ENCODE measurements at regions not wholly inside any gene's neighbourhood (a gene's known extent, or its start where the extent isn't known, plus 50 kb on each side); places are given as distances from the start of the nearest gene placed in this dataset.

DNA sequence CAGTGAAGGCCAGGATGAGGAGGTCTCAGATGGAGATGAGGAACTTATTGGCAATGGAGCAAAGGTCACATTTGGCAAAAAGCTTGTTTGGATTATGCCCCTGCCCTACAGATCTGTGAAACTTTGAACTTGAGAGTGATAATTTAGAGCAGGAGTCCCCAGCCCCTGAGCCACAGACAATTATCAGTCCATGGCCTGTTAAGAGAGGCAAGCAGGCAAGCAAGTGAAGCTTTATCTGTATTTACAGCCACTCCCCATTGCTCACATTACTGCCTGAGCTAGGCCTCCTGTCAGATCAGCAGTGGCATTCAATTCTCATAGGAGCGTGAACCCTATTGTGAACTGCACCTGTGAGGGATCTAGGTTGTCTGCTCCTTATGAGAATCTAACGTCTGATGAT lies 1076.9 kb upstream of the TENM4 start:
- TF ChIP-seq, protein P1, sequence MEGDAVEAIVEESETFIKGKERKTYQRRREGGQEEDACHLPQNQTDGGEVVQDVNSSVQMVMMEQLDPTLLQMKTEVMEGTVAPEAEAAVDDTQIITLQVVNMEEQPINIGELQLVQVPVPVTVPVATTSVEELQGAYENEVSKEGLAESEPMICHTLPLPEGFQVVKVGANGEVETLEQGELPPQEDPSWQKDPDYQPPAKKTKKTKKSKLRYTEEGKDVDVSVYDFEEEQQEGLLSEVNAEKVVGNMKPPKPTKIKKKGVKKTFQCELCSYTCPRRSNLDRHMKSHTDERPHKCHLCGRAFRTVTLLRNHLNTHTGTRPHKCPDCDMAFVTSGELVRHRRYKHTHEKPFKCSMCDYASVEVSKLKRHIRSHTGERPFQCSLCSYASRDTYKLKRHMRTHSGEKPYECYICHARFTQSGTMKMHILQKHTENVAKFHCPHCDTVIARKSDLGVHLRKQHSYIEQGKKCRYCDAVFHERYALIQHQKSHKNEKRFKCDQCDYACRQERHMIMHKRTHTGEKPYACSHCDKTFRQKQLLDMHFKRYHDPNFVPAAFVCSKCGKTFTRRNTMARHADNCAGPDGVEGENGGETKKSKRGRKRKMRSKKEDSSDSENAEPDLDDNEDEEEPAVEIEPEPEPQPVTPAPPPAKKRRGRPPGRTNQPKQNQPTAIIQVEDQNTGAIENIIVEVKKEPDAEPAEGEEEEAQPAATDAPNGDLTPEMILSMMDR (IDR thresholded peaks at IDR 0.05), result no peak
- TF ChIP-seq EP300 (IDR thresholded peaks at IDR 0.05) (no peak), POLR2A (IDR thresholded peaks at IDR 0.05) (no peak)
